HG03108 (cell line): ENCODE measurements at regions not wholly inside any gene's neighbourhood (a gene's known extent, or its start where the extent isn't known, plus 50 kb on each side); places are given as distances from the start of the nearest gene placed in this dataset.

Experiments
- ATAC-seq: cut with Tn5 transposase; IDR thresholded peaks from one replicate; pipeline ENCODE4 v1.9.1; 2021; ENCODE audit warnings: moderate library complexity; ENCODE audit not compliant: unreplicated experiment

DNA sequence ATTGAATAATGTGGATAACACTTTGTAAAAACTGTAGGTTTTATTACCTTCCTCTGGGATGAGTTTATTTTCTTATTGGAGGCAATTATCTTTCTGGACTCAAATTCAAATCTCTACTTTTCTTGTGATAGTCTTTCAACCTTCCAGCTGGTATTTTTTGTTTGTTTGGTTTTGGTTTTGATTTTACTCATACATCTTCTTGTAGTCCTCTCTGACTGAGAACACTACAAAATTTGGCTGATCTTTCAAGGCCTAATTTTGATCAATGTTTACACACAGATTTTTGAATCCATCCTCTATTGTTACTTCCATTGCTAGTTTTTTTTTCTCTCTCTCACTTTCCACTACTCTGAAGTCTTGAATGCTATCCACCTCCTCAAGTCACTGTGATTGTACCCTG lies 303.8 kb upstream of the NECTIN3 start:
- no peak for ATAC-seq

DNA sequence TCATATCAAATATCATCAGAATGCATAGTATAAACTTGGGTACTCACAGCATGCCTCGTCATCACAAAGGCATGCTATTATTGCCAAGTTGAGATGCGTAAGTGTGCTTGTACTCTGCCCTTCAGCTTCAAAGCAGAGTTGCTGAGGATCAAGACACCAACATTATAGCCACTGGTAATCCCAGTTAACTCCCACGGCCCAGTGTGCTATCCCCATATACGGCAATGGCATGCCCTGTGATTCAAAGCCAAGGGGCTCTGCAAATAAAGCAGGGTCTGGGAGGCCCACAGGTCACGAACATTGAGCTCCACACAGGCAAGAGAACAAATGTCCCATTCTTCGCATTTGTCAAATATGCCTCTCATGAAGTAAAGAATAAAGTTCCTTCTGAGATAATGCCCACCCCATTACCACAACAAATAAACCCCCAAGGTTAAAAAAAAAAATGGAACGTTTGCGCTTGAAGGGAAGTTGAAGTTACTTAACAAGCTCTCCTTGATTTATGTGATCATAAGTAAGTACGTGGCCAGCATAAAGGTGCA lies 298.1 kb upstream of the NECTIN3 start:
- no peak for ATAC-seq

DNA sequence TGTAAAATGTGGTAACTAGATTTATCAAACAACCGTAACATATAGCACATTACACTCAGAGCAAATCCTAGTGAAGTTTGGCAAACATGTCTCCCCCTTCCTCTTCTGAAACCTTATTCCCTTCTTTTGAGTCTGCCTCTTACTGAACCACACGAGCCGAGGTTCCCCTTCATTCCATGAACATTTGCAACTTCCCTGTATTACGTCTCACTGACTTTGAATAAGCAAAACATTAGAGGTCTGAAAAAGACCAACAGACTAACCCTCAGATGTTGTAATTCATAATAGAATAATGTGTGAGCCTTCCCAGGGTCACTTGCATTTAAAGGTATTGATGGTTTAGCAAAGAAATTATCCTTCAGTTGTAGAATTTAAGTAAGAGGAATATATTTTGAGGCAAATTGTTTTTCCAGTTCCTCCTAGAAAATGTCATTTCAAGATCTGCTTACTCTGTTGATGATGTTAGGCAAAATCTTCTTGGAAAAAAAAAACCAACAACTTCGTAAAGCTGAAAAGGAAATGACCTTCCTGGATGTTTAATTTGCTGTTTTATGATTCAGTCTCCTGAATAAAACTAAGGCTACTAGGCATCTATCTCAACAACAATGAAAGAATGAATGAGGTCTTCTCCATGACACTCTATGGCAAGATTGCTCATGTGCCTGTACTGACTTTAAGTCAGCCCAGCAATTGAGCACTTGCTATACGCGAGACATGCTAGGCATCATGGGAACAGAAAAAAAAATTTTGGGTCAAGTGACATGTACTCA lies 296.9 kb upstream of the NECTIN3 start:
- no peak for ATAC-seq

DNA sequence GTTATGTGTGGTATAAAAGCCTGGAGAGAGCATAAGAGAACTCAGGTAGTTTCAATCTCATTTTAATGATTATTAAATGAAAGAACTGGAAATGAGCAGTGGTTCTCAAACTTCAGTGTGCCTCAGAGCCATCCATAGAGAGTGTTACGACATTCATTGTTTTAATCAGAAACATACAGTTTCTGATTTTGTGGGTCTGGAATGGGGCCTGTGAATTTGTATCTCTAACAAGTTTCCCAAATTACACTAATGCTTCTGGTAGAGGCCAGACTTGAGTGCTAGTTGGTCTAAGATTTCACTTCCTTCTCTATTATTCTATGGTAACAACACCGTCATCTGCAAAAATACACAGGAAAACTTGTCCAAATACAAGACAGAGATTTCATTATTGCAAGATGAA lies 292.0 kb upstream of the NECTIN3 start:
- ATAC-seq = no peak

DNA sequence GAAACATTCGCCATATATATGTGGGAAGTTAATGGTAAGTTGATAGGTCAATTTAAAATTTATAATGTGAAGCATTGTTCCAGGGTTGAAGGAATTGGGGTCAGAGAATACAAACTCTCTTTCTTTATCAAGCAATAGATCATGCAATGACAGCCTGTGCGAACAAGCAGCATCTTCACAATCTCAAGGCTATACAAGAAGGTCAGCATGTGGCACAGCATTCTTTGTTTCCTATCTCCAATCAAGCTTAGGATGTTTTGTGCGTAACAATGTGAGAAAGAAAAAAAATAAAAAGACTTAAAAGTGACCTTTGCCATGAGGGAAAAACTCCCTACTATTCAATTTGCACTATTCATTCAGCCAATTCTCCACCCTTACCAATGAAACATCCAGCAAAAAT lies 288.1 kb upstream of the NECTIN3 start:
- no peak for ATAC-seq

DNA sequence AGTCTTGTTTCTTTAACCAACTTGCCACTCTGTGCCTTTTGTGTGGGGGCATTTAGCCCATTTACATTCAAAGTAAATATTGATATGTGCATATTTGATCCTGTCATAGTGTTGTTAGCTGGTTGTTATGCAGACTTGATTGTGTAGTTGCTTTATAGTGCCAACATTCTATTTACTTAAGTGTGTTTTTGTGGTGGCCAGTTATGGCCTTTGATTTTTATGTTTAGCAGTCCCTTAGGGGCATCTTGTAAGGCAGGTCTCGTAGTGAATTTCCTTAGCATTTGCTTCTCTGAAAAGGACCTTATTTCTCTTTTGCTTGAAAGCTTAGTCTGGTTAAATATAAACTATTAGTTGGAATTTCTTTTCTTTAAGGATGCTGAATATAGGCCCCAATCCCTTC lies 282.8 kb upstream of the NECTIN3 start:
- no peak for ATAC-seq

DNA sequence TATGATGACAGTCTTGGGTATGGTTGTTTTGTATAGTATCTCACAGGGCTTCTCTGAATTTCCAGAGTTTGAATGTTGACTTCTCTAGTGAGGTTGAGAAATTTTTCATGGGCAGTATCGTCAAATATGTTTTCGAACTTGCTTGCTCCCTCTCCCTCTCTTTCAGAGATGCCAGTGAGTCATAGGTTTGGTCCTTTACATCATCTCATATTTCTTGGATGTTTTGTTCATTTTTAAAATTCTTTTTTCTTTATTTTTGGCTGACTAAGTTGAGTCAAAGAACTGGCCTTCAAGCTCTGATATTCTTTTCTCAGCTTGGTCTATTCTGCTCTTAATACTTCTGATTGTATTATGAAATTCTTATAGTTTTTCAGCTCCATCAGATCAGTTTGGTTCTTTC lies 282.3 kb upstream of the NECTIN3 start:
- ATAC-seq = no peak

DNA sequence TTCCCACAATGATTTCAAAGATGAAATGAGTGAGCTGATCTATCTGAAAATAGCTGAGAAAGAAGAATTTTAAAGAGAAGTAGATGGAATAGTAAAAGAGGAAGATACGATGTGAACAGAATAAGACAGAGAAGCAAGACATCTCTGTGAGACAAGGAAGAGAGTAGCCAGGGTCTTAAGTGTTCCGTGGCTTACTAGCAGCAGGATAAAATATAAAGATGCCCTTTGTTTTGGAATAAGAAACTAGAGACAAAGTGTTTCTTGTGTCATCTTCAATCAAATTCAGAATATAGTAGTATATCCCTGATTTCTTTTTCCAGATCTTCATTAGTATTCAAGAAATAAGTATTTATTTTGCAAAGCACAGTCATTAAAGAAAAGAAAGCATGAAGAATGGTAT lies 281.0 kb upstream of the NECTIN3 start:
- ATAC-seq = no peak

DNA sequence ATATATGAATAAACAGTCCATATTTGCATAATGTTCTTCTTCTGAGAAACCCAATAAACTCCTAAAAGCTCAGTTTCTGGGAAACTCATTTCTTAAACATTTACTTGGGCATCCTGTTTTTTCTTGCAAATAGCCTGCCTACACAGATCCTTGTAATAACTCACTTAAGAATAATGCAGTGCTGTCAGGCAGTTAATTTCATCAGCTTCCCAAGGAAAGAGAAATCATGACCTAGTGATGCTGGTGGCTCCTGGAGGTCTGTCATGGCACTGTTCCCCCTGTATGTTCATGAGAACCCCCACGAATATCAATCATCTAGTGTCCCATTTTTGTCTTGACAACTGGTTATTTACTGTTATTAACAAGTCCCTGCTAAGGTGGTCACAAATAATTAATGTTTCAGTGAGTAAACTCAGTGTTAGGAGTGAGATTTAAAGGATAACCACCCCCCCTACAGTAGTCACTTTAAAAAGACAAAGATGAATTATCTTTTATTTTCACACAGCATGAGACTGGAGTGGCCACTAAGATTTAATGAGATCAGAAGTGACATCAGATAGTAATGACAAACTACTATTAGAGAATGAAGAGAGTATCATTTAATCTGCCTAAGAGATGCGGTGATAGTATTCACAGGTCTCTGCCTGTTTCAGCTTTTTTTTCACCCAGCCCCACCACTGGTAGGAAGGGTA lies 279.5 kb upstream of the NECTIN3 start:
- no peak for ATAC-seq

DNA sequence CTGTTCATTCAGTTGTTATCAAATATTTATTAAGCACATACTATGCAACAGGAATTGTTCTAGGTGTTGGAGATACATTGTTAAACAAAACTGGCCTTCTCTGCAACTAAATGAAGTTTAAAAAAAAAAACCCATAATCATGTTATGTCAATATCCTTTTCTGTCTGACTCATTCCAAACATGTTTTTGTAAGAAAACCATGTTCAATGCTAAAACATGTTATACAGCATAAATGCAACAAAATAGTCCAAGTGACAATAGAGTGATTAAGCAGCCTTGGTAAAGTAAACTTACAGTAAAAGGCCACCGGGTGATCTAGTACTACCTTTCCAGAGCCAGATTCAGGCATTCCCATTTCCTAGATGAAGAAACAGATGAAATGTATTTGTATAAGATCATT lies 278.0 kb upstream of the NECTIN3 start:
- no peak for ATAC-seq

DNA sequence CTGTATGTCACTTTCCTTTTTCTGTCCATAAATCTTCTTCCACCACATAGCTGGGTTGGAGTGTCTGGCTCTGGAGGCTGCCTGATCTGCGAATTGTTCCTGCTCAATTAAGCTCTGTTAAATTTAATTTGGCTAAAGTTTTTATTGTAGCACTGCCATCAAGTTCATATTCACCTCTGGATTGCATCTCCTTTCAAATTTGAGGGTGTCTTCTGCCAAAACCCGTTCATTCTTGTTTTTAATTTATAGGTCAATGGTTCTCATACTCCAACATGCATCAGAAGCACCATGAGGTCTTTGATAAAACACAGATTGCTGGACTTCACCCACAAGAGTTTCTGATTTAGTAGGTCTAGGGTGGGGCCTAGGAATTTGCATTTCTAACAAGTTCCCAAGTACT lies 276.5 kb upstream of the NECTIN3 start:
- ATAC-seq = no peak

DNA sequence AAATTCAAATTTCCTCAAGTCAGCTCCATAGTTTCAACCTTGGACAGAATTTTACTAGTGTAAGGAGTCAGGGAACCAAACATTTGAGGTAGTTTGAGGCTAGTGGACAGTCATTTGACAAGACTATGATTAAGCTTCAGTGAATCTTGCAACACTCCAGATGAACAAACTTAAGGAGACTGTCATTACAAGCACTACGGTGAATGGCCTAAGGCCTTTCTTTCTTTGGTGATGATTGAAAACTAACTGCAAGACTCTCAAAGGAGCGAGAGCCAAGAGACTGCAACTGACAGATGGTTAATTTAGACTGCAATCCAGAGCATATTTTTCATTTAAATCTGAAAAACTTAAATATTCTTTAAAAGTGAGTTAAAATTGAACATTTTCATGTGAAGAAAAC lies 272.3 kb upstream of the NECTIN3 start:
- ATAC-seq = no peak

DNA sequence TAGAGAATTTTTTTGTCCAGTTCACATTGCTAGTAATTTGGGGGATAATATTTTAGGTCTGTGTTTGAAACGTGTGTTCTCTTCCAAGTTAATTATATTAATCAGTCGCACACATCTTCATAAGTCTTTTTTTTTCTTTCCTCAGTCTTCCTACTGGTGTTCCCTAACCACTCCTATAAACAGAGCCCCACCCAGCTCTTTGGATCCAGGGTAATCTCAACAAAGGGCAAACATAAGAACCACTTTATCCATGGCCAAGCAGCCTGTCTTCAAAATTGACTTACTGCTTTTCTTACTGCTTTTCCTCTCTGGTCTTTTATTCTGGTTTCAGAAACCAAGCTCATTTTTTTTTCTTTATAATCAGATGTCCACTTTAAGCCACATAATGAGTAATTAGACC lies 266.8 kb upstream of the NECTIN3 start:
- no peak for ATAC-seq

DNA sequence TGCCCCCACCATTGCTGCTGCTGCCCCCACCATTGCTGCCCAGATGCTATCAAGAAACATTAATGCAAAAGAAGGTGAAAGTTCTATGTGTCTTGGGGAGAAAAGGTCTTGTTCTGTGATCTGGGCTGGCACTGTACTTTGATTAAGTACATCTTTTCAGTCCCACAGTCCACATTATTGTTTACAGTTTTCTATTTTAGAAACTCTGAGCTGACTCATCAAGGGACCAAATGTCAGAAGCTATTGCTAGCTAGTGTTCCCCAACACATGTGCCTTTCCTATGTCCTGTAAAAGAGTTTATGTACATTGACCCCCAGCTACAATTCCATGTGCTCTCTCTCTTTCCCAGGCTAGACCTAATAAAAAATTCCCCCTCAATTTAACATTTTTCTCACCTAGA lies 264.7 kb upstream of the NECTIN3 start:
- no peak for ATAC-seq

DNA sequence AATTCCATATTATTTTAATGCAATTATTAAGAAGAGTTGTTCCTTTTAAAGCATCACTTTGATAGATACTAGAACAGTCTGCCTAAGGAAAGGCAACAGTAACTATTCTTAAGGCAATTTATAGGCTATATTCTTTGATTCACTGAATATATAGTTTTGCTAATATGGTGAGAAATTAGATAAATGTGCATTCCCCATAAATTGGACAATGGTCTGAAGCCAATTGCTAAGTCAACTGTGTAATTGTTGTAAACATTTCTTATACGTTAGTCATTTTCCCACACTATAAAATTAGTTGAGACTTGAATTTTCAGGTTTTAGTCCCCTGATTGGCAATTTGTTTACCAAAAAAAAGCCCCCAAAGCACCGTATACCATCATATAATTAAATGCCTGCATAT lies 263.0 kb upstream of the NECTIN3 start:
- ATAC-seq = no peak

DNA sequence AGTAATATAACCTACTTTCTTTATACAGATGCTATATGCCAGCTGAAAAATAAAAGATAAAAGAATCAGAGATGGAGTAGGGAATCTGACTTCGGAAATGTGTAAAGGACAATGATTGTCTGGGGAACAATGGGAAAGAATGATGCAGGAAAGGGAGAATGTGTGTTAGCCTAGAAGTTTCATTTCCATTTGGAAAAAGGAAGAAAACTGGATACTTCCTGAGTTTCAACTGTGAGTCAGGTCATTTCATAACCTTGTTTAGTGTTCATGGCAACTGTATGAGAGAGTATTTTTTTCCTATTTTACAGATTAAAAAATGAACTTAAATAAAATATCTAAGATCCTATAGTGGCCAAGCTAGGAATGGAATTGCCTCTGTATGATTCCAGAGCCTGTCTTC lies 261.3 kb upstream of the NECTIN3 start:
- no peak for ATAC-seq

DNA sequence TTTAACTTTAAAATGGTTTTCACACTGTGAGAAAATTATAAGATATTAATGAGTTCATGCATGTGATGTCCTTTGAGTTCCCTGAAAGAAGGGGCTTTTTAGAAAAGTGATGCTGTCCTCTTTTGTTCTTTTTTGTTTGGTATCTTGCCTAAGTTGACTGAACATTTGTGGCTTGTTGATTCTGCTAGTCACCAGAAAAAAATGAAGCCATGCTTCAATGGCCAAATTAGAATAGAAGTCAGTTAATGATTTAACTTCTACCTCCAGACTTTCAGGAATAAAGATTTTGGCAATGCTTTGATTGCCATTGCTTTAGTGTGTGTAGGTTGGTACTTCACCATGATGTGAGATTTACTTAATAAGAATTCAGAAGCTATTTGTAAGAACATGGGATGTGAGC lies 260.6 kb upstream of the NECTIN3 start:
- ATAC-seq = no peak

DNA sequence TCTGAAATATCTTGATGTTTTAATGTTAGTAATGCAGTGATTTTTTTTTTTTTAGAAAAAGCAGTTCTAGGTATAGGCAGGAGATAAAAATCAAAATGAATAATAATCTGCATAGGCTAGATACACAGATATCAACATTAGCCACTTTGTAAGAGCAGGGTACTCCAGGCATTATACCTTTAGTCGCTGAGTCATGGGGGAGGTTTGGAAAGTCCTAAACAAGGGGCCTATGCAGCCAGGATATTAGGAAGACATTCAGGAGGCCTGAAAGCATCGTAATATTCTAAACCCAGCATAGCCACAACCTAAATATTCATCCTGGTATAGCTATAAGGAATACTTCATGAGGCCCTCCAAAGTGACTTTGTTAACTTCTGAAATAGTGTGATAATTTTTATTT lies 258.1 kb upstream of the NECTIN3 start:
- no peak for ATAC-seq

DNA sequence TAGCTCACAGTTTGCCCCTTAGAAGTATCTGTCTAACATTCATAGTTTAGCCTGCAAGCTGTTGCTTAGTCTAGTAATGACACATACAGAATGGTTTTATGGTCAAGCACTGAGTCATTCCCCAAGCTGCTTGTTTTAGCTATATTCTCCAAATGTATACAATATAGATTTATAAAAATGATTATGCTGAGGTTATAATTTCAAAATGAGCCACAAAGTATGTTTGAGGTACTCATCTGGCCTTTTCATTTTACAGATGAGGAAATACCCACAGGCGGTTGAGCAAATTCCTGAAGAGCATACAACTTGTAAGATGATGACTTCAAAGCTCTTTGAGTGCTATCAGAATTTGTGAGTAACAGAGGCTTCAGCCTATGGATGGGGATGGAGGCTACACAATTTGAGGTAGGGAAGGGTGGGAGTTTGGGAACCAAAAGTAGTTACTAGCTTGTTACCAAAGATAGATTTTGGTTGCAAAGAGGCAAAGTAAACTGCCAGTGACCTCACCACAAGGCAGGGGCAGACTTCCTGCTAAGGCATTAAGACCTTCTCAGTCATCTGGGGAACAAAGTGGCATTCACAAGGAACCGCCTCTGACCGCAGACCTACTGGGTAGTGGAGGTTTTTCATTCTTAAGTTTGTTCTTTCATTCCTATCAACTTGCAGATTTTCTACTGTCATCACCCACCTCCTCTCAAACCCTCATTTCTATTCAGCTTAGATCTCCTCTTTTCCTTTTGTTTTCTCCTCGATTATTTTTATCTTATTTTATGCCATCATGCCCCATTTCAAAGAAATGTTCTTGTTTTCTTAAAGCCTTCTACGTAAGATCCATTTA lies 257.2 kb upstream of the NECTIN3 start:
- peak; percentile 75 for ATAC-seq

DNA sequence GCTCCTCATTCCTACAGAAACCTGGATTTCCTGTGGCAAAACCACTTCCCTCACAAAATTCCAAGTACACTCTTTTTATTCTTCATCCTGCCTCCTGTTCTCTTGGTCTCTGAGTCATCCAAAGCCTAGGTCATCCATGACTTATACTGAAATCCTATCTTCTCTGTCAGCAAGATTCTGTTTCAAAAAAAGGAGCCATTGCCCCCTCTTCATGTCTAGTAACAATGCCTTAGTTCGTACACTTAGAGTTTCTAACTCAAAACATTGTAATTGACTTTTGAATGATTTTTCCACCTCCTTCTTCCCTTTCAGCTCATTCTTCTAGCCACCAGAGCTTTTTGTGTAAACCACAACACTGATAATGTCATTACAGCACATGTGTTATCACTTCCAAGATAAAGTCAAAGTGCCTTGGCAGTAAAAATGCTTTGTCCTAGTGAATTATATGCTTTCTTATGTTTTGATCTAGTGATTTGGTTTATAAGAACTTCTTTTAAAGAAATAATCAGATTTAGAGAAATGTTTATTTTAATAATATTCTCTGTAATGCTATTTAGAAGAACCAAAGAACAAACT lies 256.5 kb upstream of the NECTIN3 start:
- ATAC-seq = no peak

DNA sequence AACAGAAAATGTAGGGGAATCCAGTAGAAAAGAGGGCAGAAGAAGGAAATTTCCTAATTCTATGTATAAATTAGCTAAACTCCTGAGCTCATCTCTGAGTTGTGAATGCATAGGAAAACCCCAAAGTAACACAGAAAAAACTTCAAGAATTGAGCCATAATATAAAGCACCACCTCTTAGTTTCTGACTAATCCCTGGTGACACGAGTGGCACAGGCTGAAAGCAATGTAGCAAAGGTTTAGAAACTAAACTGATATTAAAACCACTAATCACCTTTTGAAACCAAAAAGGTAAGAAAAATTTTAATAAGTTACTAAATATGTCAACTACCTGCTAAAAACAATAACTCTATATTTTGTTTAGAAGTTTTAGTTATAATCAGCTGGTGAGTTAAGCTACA lies 255.6 kb upstream of the NECTIN3 start:
- no peak for ATAC-seq
